Inferior parietal cortex (tissue), 1 donor: ENCODE measurements at regions not wholly inside any gene's neighbourhood (a gene's known extent, or its start where the extent isn't known, plus 50 kb on each side); places are given as distances from the start of the nearest gene placed in this dataset.

Experiments
- DNase-seq: peaks from one replicate; pipeline ENCODE4 v3.0.0-alpha.2; 2016; ENCODE audit errors: extremely low spot score

DNA sequence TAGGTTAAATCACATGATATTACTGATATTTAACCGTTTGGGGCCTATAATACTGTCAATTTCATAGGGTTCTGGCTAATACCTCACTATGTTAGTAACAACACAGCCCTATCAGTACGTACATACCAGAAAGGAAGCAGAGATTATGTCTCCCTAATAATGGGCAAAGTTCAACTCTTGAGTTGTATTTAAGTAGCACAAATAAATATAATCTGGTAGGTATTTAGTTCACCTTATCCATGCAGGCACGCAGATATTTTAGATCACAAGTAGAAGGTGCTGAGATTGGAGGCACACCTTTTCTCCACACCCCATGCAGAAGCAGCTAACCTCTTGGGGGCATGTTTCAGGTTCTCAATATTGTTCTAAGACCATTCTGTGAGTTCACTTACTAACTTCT lies 118.9 kb downstream of the IRS1 start:
- no peak for DNase-seq

DNA sequence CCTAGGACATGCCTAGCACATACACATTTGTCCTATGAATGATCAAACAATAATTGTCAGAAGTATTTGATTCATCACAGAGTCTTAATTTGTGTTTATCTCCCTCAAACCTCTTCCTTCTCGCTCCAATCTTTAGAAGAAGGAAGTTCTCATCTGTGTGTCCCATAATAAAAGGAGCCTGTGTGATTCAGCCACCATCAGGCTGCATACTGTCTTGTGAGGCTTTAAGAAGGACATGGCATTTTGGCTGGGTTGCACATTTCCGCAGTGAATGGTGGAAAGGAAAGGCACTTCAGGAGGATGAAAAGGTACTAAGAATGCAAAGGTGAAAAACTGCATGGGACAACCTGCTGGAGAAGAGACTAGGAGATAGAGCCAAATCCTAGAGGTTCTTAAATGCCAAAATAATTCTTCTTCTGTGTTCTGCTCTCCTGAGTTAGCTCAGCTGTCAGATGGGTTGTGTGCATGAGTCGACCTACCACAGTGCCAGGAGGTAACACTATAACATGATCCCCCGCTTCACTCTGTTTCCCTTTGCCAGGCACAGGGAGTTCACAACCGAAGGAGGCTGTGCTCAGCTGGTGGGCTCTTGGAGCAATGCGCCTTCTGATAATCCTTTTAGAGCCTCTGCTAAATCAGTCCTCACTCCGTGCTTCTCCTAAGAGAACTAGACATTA lies 120.1 kb downstream of the IRS1 start:
- no peak for DNase-seq

DNA sequence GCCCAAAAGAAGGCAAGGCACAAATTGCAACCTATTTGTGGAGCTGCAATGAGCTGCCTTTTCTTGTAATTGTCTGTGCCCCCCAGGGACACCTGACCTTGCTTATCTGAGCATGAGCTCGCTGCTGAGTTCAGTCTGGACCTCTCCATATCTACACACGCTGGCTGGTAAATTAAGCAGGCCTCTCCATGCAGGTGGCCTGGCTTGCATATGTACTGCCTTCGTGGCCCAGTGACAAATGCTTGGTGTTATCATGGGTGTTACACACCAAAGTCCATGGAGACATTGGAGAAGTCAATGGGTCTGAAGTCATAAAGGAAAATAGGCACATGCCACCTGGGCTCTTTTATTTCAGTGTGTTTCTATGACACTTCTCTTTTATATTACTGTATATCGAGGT lies 121.2 kb downstream of the IRS1 start:
- DNase-seq: no peak

DNA sequence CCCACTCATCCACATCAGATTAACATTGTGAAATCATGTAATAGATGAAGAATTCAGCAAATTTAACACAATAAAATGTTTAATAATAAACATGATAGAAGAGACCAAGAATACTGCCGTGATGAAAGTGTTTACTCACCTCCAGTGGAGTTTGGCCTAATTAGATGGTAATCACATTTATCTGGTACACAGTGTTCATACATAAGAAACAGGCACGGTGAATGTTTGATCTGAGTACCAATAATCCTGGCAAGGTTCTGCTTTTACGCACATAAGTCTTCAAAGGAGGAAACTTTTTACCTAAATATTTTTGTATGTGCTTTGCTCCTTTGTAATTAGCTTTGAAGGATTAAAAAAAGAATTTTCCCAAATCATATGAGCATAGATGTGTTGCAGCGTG lies 122.5 kb downstream of the IRS1 start:
- no peak for DNase-seq

DNA sequence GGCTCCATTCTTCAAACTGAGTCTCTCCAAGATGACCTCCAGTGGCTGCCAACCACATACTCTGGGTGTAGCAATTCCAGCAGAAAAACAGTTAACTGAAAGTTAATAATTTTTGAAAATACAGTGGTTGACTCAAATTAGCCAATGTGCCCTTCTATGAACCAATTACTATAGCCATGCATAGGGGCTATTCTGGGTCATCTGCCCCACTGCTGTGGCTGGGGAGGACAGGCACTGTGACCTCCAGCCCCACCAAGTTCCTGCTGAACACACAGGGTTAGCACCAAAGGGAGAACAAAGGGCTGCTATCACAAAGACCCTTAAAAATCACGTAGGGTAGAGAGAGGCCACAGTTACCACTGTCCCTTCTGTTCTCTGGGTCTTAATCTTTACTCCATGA lies 123.0 kb downstream of the IRS1 start:
- DNase-seq: no peak

DNA sequence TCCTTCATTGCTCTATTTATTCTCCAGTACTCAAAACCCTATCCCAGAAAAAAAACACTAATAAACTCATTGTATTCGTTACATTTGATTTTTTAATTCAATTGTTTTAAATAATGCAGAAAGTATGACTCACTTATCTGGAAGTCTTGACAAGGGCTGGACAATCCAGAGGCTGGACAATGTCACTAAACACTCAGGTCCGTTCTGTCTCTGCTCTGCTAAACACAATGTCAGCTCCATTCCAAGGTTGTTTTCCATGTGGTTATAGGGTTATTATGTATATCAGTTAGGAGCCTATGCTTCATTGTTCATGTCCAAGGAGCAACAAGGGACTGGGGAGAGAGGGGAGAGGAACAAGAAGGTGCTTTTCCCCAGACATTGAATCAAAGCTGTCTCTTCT lies 125.5 kb downstream of the IRS1 start:
- DNase-seq: no peak

DNA sequence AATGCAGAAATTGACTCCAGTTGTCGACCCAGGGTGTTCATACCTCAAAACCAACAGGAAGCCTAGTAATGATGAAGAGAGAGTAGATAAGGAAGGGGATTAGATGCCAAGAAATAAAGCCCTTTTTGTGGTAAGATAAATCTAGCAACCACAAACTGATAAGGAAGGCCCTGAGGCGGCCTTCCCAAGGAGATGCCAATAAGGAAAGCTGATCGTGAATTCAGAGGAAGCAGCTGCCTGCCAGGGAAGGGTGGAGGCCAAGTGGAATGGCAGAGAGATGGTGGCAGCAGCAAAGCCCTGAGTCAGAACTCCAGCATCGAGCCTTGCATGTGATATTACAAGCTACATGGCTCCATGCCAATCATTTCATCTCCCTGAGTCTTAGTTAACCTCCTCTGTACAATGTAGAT lies 126.3 kb downstream of the IRS1 start:
- no peak for DNase-seq

DNA sequence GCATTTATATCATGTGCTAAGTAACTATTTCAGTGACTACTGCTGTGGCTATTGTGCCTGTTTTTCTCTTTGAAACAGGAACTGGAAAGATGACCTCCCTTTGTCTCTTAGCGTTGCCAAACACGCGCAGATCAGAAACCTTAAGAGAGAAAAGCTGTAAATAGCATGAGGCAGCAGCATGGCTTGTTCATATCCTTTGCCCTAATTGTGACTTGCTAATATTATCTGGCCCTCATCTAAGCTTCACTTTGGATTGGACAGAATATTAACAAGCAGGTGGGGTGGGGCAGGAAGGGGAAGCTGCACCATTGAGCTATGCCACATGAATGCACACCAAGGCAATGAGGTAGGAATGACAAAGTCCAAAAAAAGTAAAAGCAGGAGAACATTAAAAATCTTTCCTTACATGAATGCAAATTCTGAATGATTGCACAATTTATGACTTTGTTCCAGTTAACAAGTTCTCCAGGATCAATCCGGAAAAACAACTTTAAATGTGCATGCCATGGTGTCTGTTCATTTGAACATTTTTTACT lies 128.4 kb downstream of the IRS1 start:
- DNase-seq: no peak

DNA sequence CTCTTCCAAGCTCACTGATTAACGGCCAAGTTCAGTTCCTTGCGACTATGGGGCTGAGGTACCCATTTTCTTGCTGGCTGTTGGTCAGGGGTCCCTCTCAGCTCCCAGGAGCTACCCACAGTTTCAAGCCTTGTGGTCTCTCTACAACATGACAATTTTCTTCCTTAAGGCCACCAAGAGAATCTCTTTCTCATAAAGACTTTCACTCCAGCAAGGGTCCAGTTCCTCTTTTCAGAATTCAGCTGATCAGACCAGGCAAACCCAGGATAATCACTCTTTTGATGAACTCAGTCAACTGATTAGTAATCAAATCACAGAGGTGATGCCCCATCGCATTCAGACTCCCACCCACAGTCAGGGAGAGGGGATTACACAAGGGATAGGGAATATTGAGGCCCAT lies 129.7 kb downstream of the IRS1 start:
- DNase-seq: no peak

DNA sequence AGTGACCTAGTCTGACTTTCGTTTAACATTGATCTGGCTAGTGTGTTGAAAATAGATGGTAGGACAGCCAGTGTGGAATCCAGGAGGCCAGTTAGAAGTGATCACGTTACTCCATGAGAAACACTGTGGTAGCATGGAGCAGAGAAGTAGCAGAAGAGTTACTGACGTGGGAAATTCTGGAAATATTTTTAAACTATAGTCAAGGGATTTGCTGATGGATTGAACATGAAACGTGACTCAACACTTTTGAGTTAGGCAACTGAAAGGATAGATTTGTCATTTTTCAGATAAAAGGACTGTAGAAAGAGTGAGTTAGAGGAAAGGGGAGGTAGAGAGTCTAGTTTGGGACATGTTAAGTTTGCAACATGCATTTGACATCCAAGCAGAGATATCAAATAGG lies 130.4 kb downstream of the IRS1 start:
- no peak for DNase-seq

DNA sequence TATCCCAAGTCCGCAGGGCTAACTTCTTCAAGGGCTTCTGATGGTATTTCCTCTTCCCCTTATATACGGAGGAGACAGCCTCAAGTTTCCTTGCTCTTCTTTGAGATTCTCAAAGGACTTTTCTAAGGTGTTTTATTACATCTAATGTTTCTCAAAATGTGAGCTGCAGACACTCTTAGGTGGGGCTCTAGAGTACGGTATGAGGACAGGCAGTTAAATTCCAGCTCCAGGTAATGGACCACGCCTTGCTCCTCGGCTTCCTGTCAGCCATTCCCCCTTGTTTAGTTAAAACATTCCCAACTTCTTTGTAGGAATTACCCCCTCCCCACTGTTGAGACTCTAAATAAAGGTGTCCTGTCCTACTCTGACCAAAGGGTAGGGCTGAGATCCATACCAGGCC lies 131.9 kb downstream of the IRS1 start:
- no peak for DNase-seq

DNA sequence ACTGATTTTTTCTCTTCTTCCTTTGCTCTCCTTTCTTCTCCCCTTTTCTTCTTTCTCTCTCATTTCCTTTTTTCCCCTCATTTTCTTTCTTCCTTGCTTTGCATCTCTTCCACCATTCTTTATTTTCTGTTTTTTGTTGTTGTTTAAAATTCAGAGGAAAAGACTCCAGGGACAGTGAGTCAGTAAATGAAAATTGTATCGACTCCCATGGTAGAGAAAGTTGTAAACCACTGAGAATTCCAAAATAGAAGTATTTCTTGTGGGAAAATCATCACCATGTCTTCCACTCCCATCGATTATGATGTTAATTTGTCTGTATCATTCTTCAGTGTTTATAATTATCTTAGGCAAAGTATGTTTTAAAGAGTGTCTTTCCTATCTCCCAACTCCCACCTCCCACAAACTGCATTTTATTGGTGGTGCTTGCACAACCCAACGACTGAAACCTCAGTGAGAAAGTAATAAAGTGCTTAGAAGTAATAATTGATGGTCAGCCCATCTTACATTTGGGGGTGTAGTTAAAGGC lies 134.3 kb downstream of the IRS1 start:
- DNase-seq: no peak

DNA sequence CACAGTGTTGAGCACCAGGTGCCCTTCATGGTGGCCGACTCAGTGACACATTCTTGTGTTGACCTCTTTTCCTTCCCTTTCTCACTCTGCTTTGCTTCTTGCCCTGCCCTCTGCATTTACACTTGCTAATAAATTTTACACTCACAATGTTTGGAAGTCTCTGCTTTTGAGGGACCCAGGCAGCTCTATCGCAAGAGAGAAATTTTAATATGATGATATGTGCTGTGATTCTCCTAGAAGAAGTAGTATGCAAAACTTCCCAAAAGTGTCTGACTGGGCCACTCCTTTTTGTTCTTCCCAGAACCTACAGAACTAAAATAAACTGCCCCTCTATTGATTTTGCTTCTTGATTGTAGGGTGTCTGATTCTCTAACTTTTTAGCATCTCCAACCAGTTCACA lies 135.0 kb downstream of the IRS1 start:
- no peak for DNase-seq

DNA sequence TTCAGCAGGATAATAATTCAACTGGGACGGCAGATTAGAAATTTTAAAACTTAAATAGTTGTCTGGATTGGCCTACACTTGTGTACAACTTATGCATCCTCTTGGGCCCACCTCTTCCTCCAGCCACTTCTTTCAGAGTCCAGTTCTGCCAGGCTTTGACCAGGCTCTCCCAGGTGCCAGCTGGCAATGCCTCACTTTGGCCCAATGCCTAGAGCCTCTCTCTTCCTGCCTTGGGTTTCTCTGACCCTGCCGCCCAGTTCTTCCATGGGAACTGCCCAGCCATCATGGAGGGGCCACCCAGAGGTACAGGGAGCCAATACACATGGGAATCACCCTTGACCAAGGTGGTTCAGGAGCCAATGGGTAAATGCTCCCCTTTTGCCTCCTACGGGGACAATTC lies 135.5 kb downstream of the IRS1 start:
- DNase-seq: no peak

DNA sequence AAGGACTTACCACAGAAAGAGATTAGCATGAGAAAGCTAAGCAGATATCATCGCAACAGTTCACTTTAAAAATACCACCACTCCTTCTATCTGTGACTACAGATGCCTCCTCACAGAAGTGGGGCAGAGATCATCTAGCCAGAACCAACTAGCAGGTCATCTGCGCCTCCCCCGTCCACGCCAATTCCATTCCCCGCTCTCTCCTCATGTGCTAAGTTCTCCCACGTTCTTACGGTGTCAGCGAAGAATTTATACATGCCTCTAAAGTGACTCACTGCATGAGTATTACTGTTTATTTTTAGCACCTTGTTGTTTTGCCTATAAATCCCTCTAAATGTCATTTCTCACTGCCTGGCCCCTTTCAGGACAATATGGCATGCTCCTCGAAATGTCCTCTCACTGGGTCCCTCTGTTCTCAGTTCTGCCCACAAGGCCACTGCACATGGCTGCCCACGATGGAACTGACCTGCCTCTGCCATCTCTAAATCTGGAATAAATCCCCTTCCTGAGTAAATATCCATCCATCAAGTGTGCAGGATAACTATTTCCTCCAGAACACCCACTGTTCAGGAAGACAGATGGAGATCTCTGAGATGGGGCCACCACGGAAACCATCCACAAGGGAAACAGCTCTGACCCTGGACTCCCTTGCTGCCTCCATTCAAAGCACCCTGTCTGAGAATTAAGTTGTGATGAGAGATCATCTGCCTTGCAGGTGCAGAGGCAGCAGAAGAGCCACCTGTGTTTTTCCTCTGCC lies 137.7 kb downstream of the IRS1 start:
- peak; percentile 11 for DNase-seq

DNA sequence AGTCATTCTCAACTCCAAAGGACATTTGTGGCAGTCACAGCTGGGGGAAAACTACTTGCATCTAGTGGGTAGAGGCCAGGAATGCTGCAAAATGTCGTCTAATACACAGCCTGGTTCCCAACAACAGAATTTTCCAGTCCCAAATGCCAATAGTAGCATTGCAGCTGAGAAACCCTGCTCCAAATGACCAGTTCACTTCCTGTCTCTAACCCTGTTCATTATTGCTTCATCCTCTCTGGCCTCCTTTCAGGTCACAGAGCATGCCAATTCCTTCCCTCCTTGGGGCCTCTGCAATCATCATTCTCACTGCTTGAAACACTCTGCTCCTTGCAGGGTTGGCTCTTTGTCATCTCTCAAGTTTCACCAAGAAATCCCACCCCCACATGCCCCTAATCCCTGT lies 139.1 kb downstream of the IRS1 start:
- no peak for DNase-seq

DNA sequence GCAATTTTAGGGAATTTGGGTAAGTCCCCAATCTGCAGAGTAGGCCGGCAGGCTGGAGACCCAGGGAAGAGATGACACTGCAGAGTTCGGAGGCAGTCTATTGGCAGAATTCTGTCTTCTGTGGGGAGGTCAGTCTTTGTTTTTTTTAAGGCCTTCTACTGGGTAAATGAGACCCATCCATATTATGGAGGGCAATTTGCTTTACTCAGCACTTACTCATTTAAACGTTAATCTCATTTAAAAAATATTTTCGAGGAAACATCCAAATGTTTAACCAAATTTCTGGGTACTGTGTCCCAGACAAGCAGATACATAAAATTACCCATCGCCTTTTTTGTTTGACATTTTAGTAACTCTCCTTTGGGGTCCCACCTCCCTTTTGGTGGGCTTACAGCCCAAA lies 139.5 kb downstream of the IRS1 start:
- no peak for DNase-seq

DNA sequence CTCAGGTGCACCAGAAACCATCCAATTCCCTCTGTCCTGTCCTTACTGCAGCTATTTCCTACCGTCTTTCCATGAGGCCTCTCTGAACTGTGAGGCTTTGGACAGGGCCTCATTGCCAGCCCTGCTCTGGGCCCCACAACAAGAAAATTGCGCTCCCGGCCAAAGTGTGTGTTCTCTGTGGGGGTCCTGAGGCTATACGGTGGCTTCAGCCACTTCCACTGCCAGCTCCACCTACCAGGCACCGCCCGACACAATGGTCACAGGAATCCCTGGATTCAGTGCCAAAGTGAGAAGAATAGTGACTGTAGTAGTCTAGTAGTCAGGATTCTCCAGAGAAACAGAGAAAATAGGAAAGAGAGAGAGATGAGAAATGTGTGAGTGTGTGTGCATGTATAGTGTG lies 140.2 kb downstream of the IRS1 start:
- DNase-seq: no peak

DNA sequence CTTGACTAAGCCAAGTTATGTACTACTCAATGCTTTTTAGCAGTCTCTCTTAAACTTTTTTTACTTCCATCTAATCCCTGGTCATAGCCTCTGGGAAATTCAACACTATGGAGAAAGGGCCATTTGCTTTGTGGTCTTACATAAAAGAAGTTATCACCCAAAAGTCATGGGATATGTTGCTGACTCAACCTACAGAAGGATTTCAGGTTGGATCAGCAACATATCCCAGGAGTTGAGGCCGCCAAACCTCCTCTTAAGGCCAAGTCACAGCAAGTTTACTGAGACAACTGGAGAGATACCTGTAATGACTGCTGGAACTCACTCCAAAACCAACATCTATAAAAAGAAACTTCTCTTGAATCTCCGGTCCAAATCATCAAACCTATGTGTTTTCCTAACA lies 141.1 kb downstream of the IRS1 start:
- no peak for DNase-seq

DNA sequence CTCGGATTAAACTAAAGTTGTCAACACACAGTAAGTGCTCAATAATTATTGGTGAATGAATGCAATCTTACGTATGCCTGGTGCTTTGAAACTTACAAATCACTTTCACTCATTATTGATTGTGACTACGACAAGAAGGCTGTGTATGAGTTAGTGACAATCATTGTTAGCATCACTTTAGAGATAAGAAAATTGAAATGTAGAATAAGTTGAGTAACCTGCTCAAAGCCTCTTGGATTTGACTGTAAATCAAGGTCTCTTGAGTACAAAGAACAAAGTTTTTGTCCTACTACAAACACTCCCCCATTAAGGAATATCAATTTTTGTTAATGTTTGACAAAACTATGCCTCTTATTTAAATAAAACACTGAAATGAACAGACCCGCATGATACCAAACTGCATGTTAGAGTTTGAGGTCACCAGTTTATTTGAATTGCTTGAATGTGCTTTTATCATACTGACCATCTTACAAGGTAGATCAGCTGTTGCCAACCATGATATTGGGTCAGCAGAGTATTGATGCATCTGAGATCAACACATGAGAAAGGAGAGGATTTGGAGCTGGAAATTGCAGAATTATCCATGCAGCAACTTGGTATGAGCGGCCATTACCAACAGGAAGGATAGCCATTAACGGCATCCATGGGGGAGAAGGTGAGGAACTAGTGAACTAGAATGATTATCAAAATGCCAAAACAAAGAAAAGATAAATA lies 142.1 kb downstream of the IRS1 start:
- no peak for DNase-seq

DNA sequence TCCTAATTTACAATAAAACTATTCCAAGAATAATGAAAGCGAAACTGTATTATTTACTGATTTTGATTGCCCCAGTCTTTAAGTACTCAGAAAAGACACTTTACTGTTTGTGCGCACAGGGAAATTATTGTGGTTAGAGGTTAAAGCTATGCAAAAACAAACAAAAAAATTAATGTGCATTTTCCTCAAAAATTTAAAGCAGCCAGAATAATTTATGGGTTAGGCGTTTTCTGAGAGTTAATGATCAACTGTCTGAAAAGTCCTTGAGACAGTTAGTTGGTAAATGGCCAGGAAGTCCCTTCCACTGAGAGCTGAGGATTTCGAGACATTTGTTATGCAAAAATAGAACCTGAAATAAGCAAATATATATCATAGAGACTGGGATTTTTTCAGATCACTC lies 143.3 kb downstream of the IRS1 start:
- DNase-seq: no peak

DNA sequence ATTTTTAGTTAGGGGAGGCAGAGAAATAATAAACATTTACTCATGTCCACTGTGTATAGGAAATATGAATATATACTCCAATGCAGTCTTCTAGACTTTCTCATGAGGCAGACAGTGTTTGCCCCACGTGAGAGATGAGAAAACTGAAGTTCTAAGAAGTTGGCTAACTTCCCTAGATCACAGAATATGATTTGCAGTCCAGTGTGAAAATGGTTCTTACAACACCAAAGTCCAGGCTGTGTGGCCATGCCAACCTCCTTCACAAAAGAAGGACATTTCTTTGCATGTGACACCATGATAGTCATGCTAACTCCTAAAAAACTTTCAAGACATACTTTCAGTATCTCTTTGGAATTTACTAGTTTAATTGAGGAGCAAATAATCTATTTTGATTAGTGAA lies 143.7 kb downstream of the IRS1 start:
- no peak for DNase-seq
